GM23248 (cell line): ENCODE measurements at regions not wholly inside any gene's neighbourhood (a gene's known extent, or its start where the extent isn't known, plus 50 kb on each side); places are given as distances from the start of the nearest gene placed in this dataset.

Source experiments
- EZH2 ChIP-seq: fragments of 200-600 bp; sonication (generic); IDR thresholded peaks from 2 replicates; pipeline ENCODE4 v1.6.1; 2018; ENCODE audit warnings: antibody characterized with exemption, mild to moderate bottlenecking; ENCODE audit not compliant: insufficient read depth, poor library complexity, severe bottlenecking
- EZH2phosphoT487 ChIP-seq: fragments of 200-600 bp; sonication (generic); IDR thresholded peaks from 2 replicates; pipeline ENCODE4 v1.6.1; 2018; ENCODE audit warnings: antibody characterized with exemption, moderate library complexity, mild to moderate bottlenecking, low read depth; ENCODE audit not compliant: insufficient read depth

DNA sequence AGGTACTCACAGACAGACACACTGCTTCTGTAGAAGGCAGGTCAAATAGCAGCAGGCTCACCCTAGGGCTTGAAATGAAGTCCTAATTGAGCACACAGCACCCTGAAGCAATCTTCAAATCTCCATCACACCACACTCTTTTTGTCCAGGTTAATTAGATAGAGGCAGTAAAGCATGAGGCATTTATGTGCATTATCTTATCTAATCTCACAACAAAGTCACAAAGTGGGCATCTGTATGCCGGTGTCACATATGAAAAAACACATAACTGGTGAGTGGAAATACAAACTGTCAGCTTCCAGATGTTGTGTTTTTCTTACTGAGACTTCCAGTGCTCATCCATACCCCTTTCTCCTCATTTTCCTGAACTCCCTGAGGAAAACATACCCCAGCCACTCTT, 63.8 kb upstream of the NRBF2 start:
- no peak for TF ChIP-seq EZH2phosphoT487
- no peak for TF ChIP-seq EZH2
